Duodenal mucosa (tissue), 2 donors: ENCODE measurements at regions not wholly inside any gene's neighbourhood (a gene's known extent, or its start where the extent isn't known, plus 50 kb on each side); places are given as distances from the start of the nearest gene placed in this dataset.

Experiments
- H3K27ac ChIP-seq: one replicate; pipeline ENCODE4 v1.7.0; 2013; ENCODE audit warnings: low read depth, low read length
- H3K27me3 ChIP-seq, 2 donors: one replicate each; pipeline ENCODE4 v1.7.0; 2013; ENCODE audit warnings: low read length in 2 of 2, control low read depth in 1 of 2; ENCODE audit not compliant: insufficient read depth in 2 of 2, control insufficient read depth in 1 of 2
- H3K36me3 ChIP-seq, 2 donors: one replicate each; pipeline ENCODE4 v1.7.0; 2013; ENCODE audit warnings: low read length in 2 of 2, control low read depth in 1 of 2; ENCODE audit not compliant: insufficient read depth in 2 of 2, control insufficient read depth in 1 of 2
- H3K4me1 ChIP-seq, 2 donors: one replicate each; pipeline ENCODE4 v1.7.0; 2013; ENCODE audit warnings: low read length in 2 of 2, control low read depth in 1 of 2; ENCODE audit not compliant: insufficient read depth in 2 of 2, control insufficient read depth in 1 of 2
- H3K4me3 ChIP-seq, 2 donors: one replicate each; pipeline ENCODE4 v1.7.0; 2013; ENCODE audit warnings: low read length in 2 of 2, low read depth in 1 of 2
- H3K9ac ChIP-seq, 2 donors: one replicate each; pipeline ENCODE4 v1.7.0; 2013; ENCODE audit warnings: low read length in 2 of 2, low read depth in 1 of 2
- H3K9me3 ChIP-seq, 2 donors: one replicate each; pipeline ENCODE4 v1.7.0; 2013; ENCODE audit warnings: low read length in 2 of 2, control low read depth in 1 of 2; ENCODE audit not compliant: control insufficient read depth in 1 of 2

DNA sequence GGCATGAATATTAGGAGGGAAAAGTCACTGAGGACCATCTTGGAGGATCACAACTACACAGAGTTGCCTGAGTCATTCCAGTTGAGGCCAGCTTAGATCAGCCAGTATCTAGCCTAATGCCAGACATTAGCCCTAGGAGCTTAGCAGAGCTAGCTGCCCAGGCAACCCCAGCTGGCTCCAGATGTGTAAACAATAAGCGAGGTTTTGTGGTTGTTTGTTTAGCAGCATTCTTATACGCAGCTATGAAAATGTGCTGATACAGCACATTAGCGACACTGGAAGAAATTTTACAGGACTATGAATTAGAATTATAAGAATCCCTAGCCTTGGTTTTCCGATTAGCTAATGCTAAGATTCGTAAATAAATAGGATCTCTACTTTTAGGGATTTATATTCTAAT lies 59.3 kb downstream of the BTBD3 start:
- Histone ChIP-seq H3K4me3 (no peak overlapping the region), H3K9me3 (peaks cover 0 to 4% of the 10 kb centered on the region in 2 donors), H3K36me3 (no peaks in the 10 kb centered on the region), H3K27ac (no peak overlapping the region), H3K4me1 (peaks cover under 1% of the 10 kb centered on the region in 2 donors), H3K9ac (no peak overlapping the region), H3K27me3 (no peaks in the 10 kb centered on the region)

DNA sequence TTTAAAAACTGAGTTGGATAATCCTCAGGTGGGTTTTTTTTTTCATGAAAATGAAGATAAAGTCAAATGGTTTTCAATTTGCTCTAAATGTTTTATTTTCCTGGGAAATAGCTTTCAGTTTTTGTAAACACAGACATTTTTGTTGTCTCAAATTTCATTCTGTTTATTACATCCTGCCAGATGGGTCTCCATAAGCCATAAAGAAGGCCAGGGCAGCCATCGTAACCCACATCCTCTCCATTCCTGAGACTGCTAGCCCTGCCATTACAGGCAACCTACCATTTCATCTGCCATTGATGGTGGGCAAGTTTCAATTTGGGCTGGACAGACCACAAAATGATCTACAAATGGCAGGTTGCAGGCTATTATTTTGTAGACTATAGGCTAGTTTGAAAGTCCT lies 60.8 kb downstream of the BTBD3 start:
- H3K27me3 ChIP-seq, result no peaks in the 10 kb centered on the region
- no peaks in the 10 kb centered on the region for H3K36me3 ChIP-seq
- peaks cover 4 to 6% of the 10 kb centered on the region in 2 donors for H3K4me1 ChIP-seq
- no peak overlapping the region for H3K27ac ChIP-seq
- H3K9ac ChIP-seq, result no peak overlapping the region
- H3K9me3 ChIP-seq, result peaks cover 0 to 4% of the 10 kb centered on the region in 2 donors
- no peak overlapping the region for H3K4me3 ChIP-seq

DNA sequence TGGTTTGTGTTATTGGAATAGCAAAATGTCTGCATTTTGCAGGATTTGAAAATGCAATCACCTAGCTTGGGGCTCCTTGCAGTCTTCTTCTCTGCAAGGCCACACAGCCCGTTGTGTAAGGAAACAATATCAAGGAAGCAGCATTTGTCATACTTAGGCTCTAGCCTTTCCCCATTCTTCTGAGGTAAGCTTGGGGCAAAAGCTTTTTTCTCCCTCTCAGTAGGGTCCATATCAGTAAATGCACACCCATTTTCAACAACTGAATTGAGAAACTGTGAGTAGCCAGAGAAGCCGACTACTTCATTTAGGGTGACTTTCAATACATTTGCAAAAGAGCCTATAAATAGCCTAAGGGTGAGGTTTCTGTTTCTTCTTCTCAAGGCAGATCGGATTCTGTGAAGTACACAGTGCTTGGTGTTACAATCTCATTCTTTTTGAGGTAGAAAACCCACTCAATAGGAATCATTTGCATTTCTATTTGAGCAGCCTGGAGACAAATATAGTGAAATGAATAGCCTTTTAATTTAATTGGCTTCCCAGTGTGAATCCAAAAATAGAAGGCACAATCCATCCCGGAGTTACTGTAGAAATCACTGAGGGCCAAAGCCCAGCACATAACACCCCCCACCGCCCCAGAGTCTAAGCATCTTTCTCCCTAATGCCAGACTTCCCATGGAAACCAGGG lies 61.8 kb downstream of the BTBD3 start:
- Histone ChIP-seq H3K9me3 (peaks cover 0 to 4% of the 10 kb centered on the region in 2 donors), H3K4me3 (no peak overlapping the region), H3K9ac (no peak overlapping the region), H3K27me3 (no peaks in the 10 kb centered on the region), H3K4me1 (peaks cover 4 to 6% of the 10 kb centered on the region in 2 donors), H3K36me3 (no peaks in the 10 kb centered on the region), H3K27ac (no peak overlapping the region)

DNA sequence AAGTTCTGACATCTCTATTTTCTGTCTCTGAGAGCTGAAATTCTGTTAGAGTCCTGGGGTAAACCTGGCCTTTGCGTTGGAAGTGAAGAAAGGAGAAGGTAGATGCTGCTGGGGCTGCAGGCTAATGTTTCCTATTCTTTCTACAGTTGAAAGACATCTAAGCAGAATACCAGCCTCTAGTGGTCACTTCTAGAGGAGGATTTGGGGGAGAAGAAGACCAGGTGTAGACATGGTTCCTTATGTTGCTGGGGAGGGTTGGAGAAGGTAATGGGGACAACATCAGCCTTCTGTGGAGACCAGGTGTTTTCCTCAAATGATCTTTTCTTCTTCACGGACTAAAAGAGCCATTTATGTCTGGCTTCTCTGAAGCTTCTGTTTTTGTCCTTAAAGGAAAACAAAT lies 62.6 kb downstream of the BTBD3 start:
- Histone ChIP-seq H3K27me3 (no peaks in the 10 kb centered on the region), H3K36me3 (no peaks in the 10 kb centered on the region), H3K27ac (no peak overlapping the region), H3K9ac (no peak overlapping the region), H3K4me3 (no peak overlapping the region), H3K4me1 (peaks cover 4 to 6% of the 10 kb centered on the region in 2 donors), H3K9me3 (peaks cover 0 to 4% of the 10 kb centered on the region in 2 donors)

DNA sequence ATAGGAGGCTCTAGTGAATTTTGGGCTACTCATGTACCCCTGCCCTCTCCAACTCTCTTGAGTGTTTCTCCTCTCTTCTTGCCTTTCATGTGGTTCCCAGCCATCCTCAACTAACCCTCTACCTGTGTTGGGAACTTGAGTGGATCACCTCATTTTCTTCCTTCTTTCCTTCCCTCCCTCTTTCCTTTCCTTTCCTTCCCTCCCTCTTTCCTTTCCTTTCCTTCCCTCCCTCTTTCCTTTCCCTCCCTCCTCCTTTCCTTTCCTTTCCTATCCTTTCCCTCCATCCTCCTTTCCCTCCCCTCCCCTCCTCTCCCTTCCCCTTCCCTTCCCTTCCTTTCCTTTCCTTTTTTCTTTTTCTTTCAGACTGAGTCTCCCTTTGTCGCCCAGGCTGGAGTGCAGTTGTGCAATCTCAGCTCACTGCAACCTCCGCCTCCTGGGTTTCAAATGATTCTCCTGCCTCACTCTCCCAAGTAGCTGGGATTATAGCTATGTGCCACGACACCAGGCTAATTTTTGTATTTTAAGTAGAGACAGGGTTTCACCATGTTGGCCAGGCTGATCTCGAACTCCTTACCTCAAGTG lies 63.8 kb downstream of the BTBD3 start:
- H3K27me3 ChIP-seq, result no peaks in the 10 kb centered on the region
- H3K9me3 ChIP-seq, result peaks cover 0 to 3% of the 10 kb centered on the region in 2 donors
- H3K4me1 ChIP-seq, result peaks cover 4 to 6% of the 10 kb centered on the region in 2 donors
- no peaks in the 10 kb centered on the region for H3K36me3 ChIP-seq
- no peak overlapping the region for H3K4me3 ChIP-seq
- H3K9ac ChIP-seq, result no peak overlapping the region
- no peak overlapping the region for H3K27ac ChIP-seq

DNA sequence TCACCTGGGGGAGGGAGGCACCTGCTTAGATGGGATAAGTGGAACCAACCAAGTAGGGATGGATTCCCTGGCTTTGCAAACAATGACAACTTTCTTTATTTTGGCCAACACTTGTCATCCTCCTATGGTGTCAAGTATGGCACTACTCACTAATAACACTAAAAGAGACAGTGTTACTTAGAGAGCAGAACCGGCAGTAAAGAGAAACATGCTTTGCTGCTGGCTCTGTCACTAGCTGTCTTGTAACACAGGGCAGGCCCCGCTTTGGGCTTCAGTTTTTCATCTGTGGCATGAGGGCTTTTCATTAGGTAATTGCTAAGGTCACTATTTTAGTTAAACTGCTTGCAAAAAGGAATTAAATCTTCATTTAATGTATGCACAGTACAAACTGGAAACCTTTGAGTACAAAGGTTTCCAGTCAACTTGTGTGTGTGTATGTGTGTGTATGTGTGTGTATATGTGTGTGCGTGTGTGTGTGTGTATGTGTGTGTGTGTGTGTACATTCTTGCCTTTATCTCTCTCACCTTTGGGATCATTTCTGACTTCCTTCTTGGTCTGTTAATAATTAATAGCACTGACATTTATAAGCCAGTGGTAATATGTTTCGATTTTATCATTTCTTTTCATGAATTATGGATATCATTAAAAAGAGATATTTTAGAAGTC lies 64.7 kb downstream of the BTBD3 start:
- Histone ChIP-seq H3K9ac (peak overlapping the region in 1 of 2 donors; percentile 48), H3K9me3 (no peaks in the 10 kb centered on the region), H3K27me3 (no peaks in the 10 kb centered on the region), H3K36me3 (no peaks in the 10 kb centered on the region), H3K4me1 (peaks cover 4 to 6% of the 10 kb centered on the region in 2 donors), H3K27ac (no peak overlapping the region), H3K4me3 (peak overlapping the region; percentile 63 to 73)

DNA sequence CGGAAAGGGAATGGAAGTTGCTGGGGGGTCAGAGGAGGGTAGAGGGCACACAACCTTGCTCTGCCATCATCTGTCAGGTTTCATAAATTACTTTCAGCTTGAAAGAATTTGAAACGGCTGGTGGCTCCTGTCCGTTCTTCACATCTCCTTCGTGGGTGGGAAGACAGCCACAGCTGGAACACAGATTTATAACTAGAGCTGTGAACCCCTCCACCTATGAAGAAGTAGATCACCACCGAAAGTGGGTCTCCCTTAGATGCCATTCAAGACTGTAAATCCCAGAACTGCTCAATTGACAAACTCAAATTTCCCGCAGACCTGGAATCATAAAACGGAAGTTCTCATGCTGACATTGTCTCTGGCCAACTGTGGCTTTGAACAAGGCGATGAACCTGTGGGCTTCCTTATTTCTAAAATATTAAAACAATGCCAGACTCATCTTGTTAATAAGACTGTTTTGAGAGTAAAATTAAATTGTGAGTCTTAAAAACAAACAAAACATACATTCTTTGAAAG lies 65.3 kb downstream of the BTBD3 start:
- H3K4me3 ChIP-seq, result peak overlapping the region; percentile 63 to 73
- peak overlapping the region in 1 of 2 donors; percentile 48 for H3K9ac ChIP-seq
- H3K9me3 ChIP-seq, result no peaks in the 10 kb centered on the region
- H3K27ac ChIP-seq, result no peak overlapping the region
- H3K4me1 ChIP-seq, result peaks cover 4 to 6% of the 10 kb centered on the region in 2 donors
- no peaks in the 10 kb centered on the region for H3K36me3 ChIP-seq
- no peaks in the 10 kb centered on the region for H3K27me3 ChIP-seq

DNA sequence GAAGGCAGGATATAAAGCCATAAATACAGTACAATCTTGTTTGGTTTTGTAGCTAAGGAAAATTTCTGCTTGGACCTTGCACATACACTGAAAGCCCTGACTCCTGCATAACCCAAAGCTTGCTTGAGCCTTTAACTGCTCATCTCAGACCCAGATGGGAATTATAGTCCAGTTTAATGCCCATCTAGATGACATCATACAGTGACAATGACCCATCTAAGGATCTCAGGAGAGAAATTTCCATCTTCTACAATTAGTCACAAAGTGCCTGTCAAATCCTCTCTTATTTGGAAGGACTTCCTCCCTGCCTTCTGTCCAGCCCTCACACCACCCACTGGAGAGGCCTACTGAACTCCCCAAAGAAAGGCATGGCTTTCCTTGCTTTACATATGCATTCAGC lies 69.3 kb downstream of the BTBD3 start:
- Histone ChIP-seq H3K9ac (no peak overlapping the region), H3K4me1 (peaks cover 4 to 5% of the 10 kb centered on the region in 2 donors), H3K4me3 (no peak overlapping the region), H3K9me3 (no peaks in the 10 kb centered on the region), H3K27ac (no peak overlapping the region), H3K36me3 (no peaks in the 10 kb centered on the region), H3K27me3 (no peaks in the 10 kb centered on the region)

DNA sequence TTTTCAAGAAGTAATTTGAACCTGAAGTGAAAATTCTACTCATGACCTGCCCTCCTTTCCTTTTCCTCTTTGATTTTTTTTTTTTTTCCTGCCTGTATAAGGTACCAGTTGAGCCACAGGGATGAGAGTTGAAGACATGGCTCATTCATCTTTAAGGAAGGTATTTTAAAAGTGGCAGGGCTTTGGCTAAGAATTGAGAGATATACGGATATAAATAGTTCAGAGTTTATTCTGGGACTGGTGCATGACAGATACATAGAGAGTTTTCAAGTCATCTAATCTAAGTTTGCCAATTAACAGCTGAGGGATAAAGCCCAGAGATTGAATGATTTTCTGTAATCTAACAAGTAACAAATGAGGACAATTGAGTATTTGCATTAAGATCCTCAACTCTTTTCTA lies 69.8 kb downstream of the BTBD3 start:
- H3K4me1 ChIP-seq, result no peaks in the 10 kb centered on the region
- H3K9ac ChIP-seq, result no peak overlapping the region
- H3K36me3 ChIP-seq, result no peaks in the 10 kb centered on the region
- H3K4me3 ChIP-seq, result no peak overlapping the region
- H3K27ac ChIP-seq, result no peak overlapping the region
- H3K9me3 ChIP-seq, result no peaks in the 10 kb centered on the region
- no peaks in the 10 kb centered on the region for H3K27me3 ChIP-seq
